ENCODE measurements at regions not wholly inside any gene's neighbourhood (a gene's known extent, or its start where the extent isn't known, plus 50 kb on each side); places are given as distances from the start of the nearest gene placed in this dataset.

GRCh38 chr2:181250691-181251090, 206.5 kb upstream of the ITGA4 start:
- no peak overlapping the region for H3K4me3 ChIP-seq (ENCODE audit: low read depth, low read length)
- no peak overlapping the region for H3K27ac ChIP-seq (ENCODE audit: low read depth, low read length)
- H3K9me3 ChIP-seq (ENCODE audit: control insufficient read depth, insufficient read depth, low read length) = no peaks in the 10 kb centered on the region
- DNase-seq (ENCODE audit: low read depth, low spot score) = no peak
- ChIA-PET CTCF (interaction anchor here (1.6 kb wide), 1 partner anchor 146 kb away, joined by 5 read pairs; no protein-coding TSS in a partner anchor), POLR2A (no interaction called here)
- H3K27me3 ChIP-seq (ENCODE audit: control insufficient read depth, insufficient read depth, low read length) = no peaks in the 10 kb centered on the region
- no peak for TF ChIP-seq CTCF (IDR thresholded peaks at IDR 0.05; ENCODE audit: low read depth, low read length)

GRCh38 chr2:181252262-181253148, 204.7 kb upstream of the ITGA4 start:
- Histone ChIP-seq H3K9me3 (ENCODE audit: control insufficient read depth, insufficient read depth, low read length) (no peaks in the 10 kb centered on the region), H3K4me3 (ENCODE audit: low read depth, low read length) (no peak overlapping the region), H3K27me3 (ENCODE audit: control insufficient read depth, insufficient read depth, low read length) (no peaks in the 10 kb centered on the region), H3K27ac (ENCODE audit: low read depth, low read length) (no peak overlapping the region)
- POLR2A ChIA-PET = no interaction called here
- no peak for DNase-seq (ENCODE audit: low read depth, low spot score)
- CTCF ChIA-PET = no interaction called here
- no peak for TF ChIP-seq CTCF (IDR thresholded peaks at IDR 0.05; ENCODE audit: low read depth, low read length)

- H3K4me3 ChIP-seq (ENCODE audit: low read depth, low read length) = no peak overlapping the region
- no peaks in the 10 kb centered on the region for H3K27me3 ChIP-seq (ENCODE audit: control insufficient read depth, insufficient read depth, low read length)
- H3K27ac ChIP-seq (ENCODE audit: low read depth, low read length) = no peak overlapping the region
- TF ChIP-seq CTCF (IDR thresholded peaks at IDR 0.05; ENCODE audit: low read depth, low read length) = no peak
- CTCF ChIA-PET = no interaction called here
- DNase-seq (ENCODE audit: low read depth, low spot score) = no peak
- no peaks in the 10 kb centered on the region for H3K9me3 ChIP-seq (ENCODE audit: control insufficient read depth, insufficient read depth, low read length)
- POLR2A ChIA-PET = no interaction called here
These were observed 203.7 kb upstream of the ITGA4 start for GRCh38 chr2:181253438-181253837.

- ChIA-PET CTCF (no interaction called here), POLR2A (no interaction called here)
- no peak for DNase-seq (ENCODE audit: low read depth, low spot score)
- H3K4me3 ChIP-seq (ENCODE audit: low read depth, low read length) = no peak overlapping the region
- H3K9me3 ChIP-seq (ENCODE audit: control insufficient read depth, insufficient read depth, low read length) = no peaks in the 10 kb centered on the region
- H3K27ac ChIP-seq (ENCODE audit: low read depth, low read length) = no peak overlapping the region
- H3K27me3 ChIP-seq (ENCODE audit: control insufficient read depth, insufficient read depth, low read length) = no peaks in the 10 kb centered on the region
- TF ChIP-seq CTCF (IDR thresholded peaks at IDR 0.05; ENCODE audit: low read depth, low read length) = no peak
These were observed 201.5 kb upstream of the ITGA4 start for GRCh38 chr2:181255651-181256050.

GRCh38 chr2:181258720-181259119, 198.5 kb upstream of the ITGA4 start:
- ChIA-PET CTCF (no interaction called here), POLR2A (no interaction called here)
- Histone ChIP-seq H3K27ac (ENCODE audit: low read depth, low read length) (no peak overlapping the region), H3K4me3 (ENCODE audit: low read depth, low read length) (no peak overlapping the region), H3K27me3 (ENCODE audit: control insufficient read depth, insufficient read depth, low read length) (no peaks in the 10 kb centered on the region), H3K9me3 (ENCODE audit: control insufficient read depth, insufficient read depth, low read length) (no peaks in the 10 kb centered on the region)
- peak; percentile 15 for DNase-seq (ENCODE audit: low read depth, low spot score)
- no peak for TF ChIP-seq CTCF (IDR thresholded peaks at IDR 0.05; ENCODE audit: low read depth, low read length)
